ENCODE measurements at regions not wholly inside any gene's neighbourhood (a gene's known extent, or its start where the extent isn't known, plus 50 kb on each side); places are given as distances from the start of the nearest gene placed in this dataset.

- Mint-ChIP-seq H3K9me3 (ENCODE audit: low read depth, unreplicated experiment) (peaks cover 5% of the 10 kb centered on the region), H3K4me3 (ENCODE audit: low read depth, unreplicated experiment) (no peak overlapping the region), H3K27me3 (ENCODE audit: unreplicated experiment) (no peaks in the 10 kb centered on the region), H3K27ac (ENCODE audit: unreplicated experiment) (no peak overlapping the region), H3K4me1 (ENCODE audit: low read depth, unreplicated experiment) (no peaks in the 10 kb centered on the region), H3K36me3 (ENCODE audit: insufficient read depth, unreplicated experiment) (no peaks in the 10 kb centered on the region)
- TF ChIP-seq CTCF (IDR thresholded peaks at IDR 0.05; ENCODE audit: unreplicated experiment) = no peak
- no TSS peak for BruUV-seq (replicated peaks)
- intact Hi-C loops (cut with micrococcal nuclease; ENCODE audit: unreplicated experiment) = no loop called here
- no peak for DNase-seq
- CTCF ChIA-PET = no interaction called here
These were observed 660.9 kb upstream of the LINC00305 start for GRCh38 chr18:64809801-64810200.

- H3K27ac Mint-ChIP-seq (ENCODE audit: unreplicated experiment) = no peak overlapping the region
- no peaks in the 10 kb centered on the region for H3K27me3 Mint-ChIP-seq (ENCODE audit: unreplicated experiment)
- intact Hi-C loops (cut with micrococcal nuclease; ENCODE audit: unreplicated experiment) = no loop called here
- BruUV-seq (replicated peaks) = no TSS peak
- no peaks in the 10 kb centered on the region for H3K36me3 Mint-ChIP-seq (ENCODE audit: insufficient read depth, unreplicated experiment)
- CTCF ChIA-PET = no interaction called here
- H3K9me3 Mint-ChIP-seq (ENCODE audit: low read depth, unreplicated experiment) = no peaks in the 10 kb centered on the region
- no peak for DNase-seq
- H3K4me3 Mint-ChIP-seq (ENCODE audit: low read depth, unreplicated experiment) = no peak overlapping the region
- TF ChIP-seq CTCF (IDR thresholded peaks at IDR 0.05; ENCODE audit: unreplicated experiment) = no peak
- H3K4me1 Mint-ChIP-seq (ENCODE audit: low read depth, unreplicated experiment) = no peaks in the 10 kb centered on the region
These were observed 658.7 kb upstream of the LINC00305 start for GRCh38 chr18:64807560-64807959.

- H3K4me3 Mint-ChIP-seq (ENCODE audit: low read depth, unreplicated experiment) = no peak overlapping the region
- BruUV-seq (replicated peaks) = no TSS peak
- TF ChIP-seq CTCF (IDR thresholded peaks at IDR 0.05; ENCODE audit: unreplicated experiment) = no peak
- H3K4me1 Mint-ChIP-seq (ENCODE audit: low read depth, unreplicated experiment) = no peaks in the 10 kb centered on the region
- H3K36me3 Mint-ChIP-seq (ENCODE audit: insufficient read depth, unreplicated experiment) = no peaks in the 10 kb centered on the region
- H3K27me3 Mint-ChIP-seq (ENCODE audit: unreplicated experiment) = no peaks in the 10 kb centered on the region
- H3K27ac Mint-ChIP-seq (ENCODE audit: unreplicated experiment) = no peak overlapping the region
- DNase-seq = no peak
- no peaks in the 10 kb centered on the region for H3K9me3 Mint-ChIP-seq (ENCODE audit: low read depth, unreplicated experiment)
- CTCF ChIA-PET = no interaction called here
- intact Hi-C loops (cut with micrococcal nuclease; ENCODE audit: unreplicated experiment) = no loop called here
These were observed 657.8 kb upstream of the LINC00305 start for GRCh38 chr18:64806691-64807090.

- H3K4me1 Mint-ChIP-seq (ENCODE audit: low read depth, unreplicated experiment) = no peaks in the 10 kb centered on the region
- no peaks in the 10 kb centered on the region for H3K9me3 Mint-ChIP-seq (ENCODE audit: low read depth, unreplicated experiment)
- no TSS peak for BruUV-seq (replicated peaks)
- no peaks in the 10 kb centered on the region for H3K36me3 Mint-ChIP-seq (ENCODE audit: insufficient read depth, unreplicated experiment)
- no peak overlapping the region for H3K27ac Mint-ChIP-seq (ENCODE audit: unreplicated experiment)
- no peak overlapping the region for H3K4me3 Mint-ChIP-seq (ENCODE audit: low read depth, unreplicated experiment)
- no peaks in the 10 kb centered on the region for H3K27me3 Mint-ChIP-seq (ENCODE audit: unreplicated experiment)
- CTCF ChIA-PET = no interaction called here
- intact Hi-C loops (cut with micrococcal nuclease; ENCODE audit: unreplicated experiment) = no loop called here
- no peak for TF ChIP-seq CTCF (IDR thresholded peaks at IDR 0.05; ENCODE audit: unreplicated experiment)
- no peak for DNase-seq
These were observed 657.3 kb upstream of the LINC00305 start for GRCh38 chr18:64806232-64806631.

GRCh38 chr18:64803471-64803870 lies 654.6 kb upstream of the LINC00305 start:
- Mint-ChIP-seq H3K4me3 (ENCODE audit: low read depth, unreplicated experiment) (no peak overlapping the region), H3K4me1 (ENCODE audit: low read depth, unreplicated experiment) (no peaks in the 10 kb centered on the region), H3K36me3 (ENCODE audit: insufficient read depth, unreplicated experiment) (no peaks in the 10 kb centered on the region), H3K27me3 (ENCODE audit: unreplicated experiment) (no peaks in the 10 kb centered on the region), H3K9me3 (ENCODE audit: low read depth, unreplicated experiment) (no peaks in the 10 kb centered on the region), H3K27ac (ENCODE audit: unreplicated experiment) (no peak overlapping the region)
- CTCF ChIA-PET = no interaction called here
- no TSS peak for BruUV-seq (replicated peaks)
- intact Hi-C loops (cut with micrococcal nuclease; ENCODE audit: unreplicated experiment) = no loop called here
- no peak for DNase-seq
- no peak for TF ChIP-seq CTCF (IDR thresholded peaks at IDR 0.05; ENCODE audit: unreplicated experiment)
